ENCODE measurements at regions not wholly inside any gene's neighbourhood (a gene's known extent, or its start where the extent isn't known, plus 50 kb on each side); places are given as distances from the start of the nearest gene placed in this dataset.

GRCh38 chr12:19045426-19045825 lies 84.1 kb upstream of the PLEKHA5 start:
- no peaks in the 10 kb centered on the region for H3F3A ChIP-seq (ENCODE audit: insufficient read depth, low read length, poor library complexity, severe bottlenecking)
- no peaks in the 10 kb centered on the region for H3K27me3 ChIP-seq (ENCODE audit: insufficient read depth, low read depth, low read length)
- no peak for TF ChIP-seq SMC3 (conservative IDR thresholded peaks at IDR 0.05; ENCODE audit: poor library complexity)
- no peak for TF ChIP-seq EP300 (conservative IDR thresholded peaks at IDR 0.05; ENCODE audit: poor library complexity, severe bottlenecking)
- TF ChIP-seq POLR2AphosphoS5 (IDR thresholded peaks at IDR 0.05): no peak
- no peak for TF ChIP-seq REST (IDR thresholded peaks at IDR 0.05; ENCODE audit: borderline replicate concordance)
- H3K27ac ChIP-seq (ENCODE audit: low read length): no peak overlapping the region
- H3K9me3 ChIP-seq (ENCODE audit: low read length): peaks cover 4% of the 10 kb centered on the region
- no peak overlapping the region for H3K9ac ChIP-seq (ENCODE audit: low read length)
- no peaks in the 10 kb centered on the region for H3K79me2 ChIP-seq (replicated peaks; ENCODE audit: insufficient read depth, low read length)
- no peaks in the 10 kb centered on the region for H3K9me2 ChIP-seq (ENCODE audit: insufficient read depth, low read length)
- H3K4me3 ChIP-seq (ENCODE audit: low read length): no peak overlapping the region
- H3K4me2 ChIP-seq (ENCODE audit: low read length): no peak overlapping the region
- no peaks in the 10 kb centered on the region for H3K36me3 ChIP-seq (ENCODE audit: insufficient read depth, low read length)
- no peak overlapping the region for H2AFZ ChIP-seq (ENCODE audit: low read depth, low read length)
- H4K20me1 ChIP-seq (ENCODE audit: insufficient read depth): no peaks in the 10 kb centered on the region

- no peak for TF ChIP-seq POLR2AphosphoS5 (IDR thresholded peaks at IDR 0.05)
- TF ChIP-seq SMC3 (conservative IDR thresholded peaks at IDR 0.05; ENCODE audit: poor library complexity): no peak
- TF ChIP-seq EZH2 (IDR thresholded peaks at IDR 0.05; ENCODE audit: borderline replicate concordance, insufficient read depth, low read length, poor library complexity, severe bottlenecking): no peak
- no peak for TF ChIP-seq EP300 (conservative IDR thresholded peaks at IDR 0.05; ENCODE audit: poor library complexity, severe bottlenecking)
- no peak for TF ChIP-seq REST (IDR thresholded peaks at IDR 0.05; ENCODE audit: borderline replicate concordance)
- no peak for TF ChIP-seq RAD21 (conservative IDR thresholded peaks at IDR 0.05)
- no peak for TF ChIP-seq MXI1 (conservative IDR thresholded peaks at IDR 0.05; ENCODE audit: poor library complexity, severe bottlenecking)
- no peak for TF ChIP-seq TAF1 (IDR thresholded peaks at IDR 0.05; ENCODE audit: low read depth)
- no peak for TF ChIP-seq CTCF (IDR thresholded peaks at IDR 0.05; ENCODE audit: poor library complexity, severe bottlenecking)
- Histone ChIP-seq H4K20me1 (ENCODE audit: insufficient read depth) (no peaks in the 10 kb centered on the region), H3F3A (ENCODE audit: insufficient read depth, low read length, poor library complexity, severe bottlenecking) (no peaks in the 10 kb centered on the region), H3K9me3 (ENCODE audit: low read length) (peaks cover 4% of the 10 kb centered on the region), H3K36me3 (ENCODE audit: insufficient read depth, low read length) (no peaks in the 10 kb centered on the region), H3K27ac (ENCODE audit: low read length) (no peak overlapping the region), H2AFZ (ENCODE audit: low read depth, low read length) (no peak overlapping the region), H3K27me3 (ENCODE audit: insufficient read depth, low read depth, low read length) (no peaks in the 10 kb centered on the region), H3K9me2 (ENCODE audit: insufficient read depth, low read length) (no peaks in the 10 kb centered on the region), H3K4me3 (ENCODE audit: low read length) (no peak overlapping the region), H3K9ac (ENCODE audit: low read length) (no peak overlapping the region), H3K79me2 (replicated peaks; ENCODE audit: insufficient read depth, low read length) (no peaks in the 10 kb centered on the region), H3K4me2 (ENCODE audit: low read length) (no peak overlapping the region)
These were observed 80.6 kb upstream of the PLEKHA5 start for GRCh38 chr12:19048943-19049342.
